SW480 (cell line): ENCODE measurements at regions not wholly inside any gene's neighbourhood (a gene's known extent, or its start where the extent isn't known, plus 50 kb on each side); places are given as distances from the start of the nearest gene placed in this dataset.
"Not testable (repeated sequence)": the region's sequence is repeated elsewhere in the genome, so short reads cannot be mapped to it uniquely, and the experiment has no call there.

Source experiments
- DNase-seq: peaks from one replicate; pipeline ENCODE4 v3.0.0-alpha.2; 2016; ENCODE audit warnings: low spot score

DNA sequence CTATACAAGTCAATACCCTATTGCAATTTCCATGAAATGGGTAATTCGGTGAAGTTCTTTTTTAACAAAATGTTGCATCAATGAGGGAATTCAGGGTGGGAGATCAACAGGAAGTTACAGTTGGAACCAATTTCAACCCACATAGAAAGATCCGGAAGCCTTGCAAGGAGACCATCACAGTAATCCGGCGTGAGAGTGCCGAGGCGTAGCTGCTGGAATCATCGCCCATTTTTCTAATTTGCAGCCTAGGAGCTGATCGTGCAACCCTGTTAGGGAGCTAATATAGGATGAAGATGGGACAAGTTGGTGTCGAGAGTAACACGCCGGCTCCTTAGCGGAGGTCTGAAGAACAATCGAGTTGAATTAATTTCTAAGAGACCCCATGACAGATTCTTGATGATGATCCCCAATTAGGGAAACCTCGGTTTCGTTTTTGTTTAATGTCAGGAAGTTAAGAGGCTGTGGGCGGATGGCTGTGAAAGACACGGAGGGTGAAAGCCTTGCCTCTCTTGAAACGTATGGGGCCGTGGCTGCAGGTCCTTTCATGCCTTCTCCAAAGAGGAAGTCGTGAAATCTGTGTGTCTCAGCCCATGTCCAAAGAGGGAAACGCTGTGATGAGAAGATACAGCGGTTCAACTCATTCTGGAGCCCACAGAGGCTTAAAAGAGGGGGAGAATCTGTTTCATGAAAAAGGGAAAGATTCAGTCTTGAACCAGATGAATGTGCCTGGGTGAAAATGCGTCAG, 51.2 kb upstream of the CARD11 start:
- DNase-seq = no peak

DNA sequence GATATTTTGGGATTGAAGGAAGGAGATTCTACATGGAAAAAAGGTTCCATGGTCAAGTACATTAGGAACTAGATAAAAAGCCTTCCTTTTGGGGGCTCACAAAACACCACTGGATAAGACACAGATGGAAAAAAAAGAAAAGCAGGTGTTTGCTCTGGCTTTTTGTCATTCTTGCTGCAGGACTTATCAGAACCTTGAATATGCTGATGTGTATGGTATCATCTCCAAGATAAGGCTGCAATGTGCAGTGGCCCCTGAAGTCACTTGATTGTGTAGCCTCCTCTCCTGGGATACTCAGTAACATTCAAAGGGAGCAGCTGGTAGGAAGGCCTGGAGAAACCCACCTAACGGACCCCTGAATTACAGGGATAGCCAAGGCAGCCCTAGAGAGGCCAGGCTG, 54.1 kb upstream of the CARD11 start:
- DNase-seq = no peak

DNA sequence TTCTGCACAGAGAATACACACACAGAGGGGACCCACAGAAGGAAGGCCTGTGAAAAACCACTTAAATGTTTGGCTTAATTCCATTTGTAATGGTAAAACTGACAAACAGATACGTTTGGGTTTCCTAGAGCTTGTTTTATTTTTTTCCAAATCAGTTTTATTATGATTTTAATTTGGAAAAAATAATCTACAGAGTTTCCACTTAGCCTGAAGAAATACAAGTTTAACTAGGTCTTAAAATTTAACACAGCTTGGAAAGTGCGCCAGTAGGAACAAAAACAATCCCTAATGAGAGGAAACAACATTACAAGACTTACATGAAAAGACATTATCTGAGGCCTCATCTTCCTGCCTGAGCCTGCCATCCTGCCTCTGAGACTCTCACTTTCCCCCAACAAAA, 58.5 kb upstream of the CARD11 start:
- no peak for DNase-seq

DNA sequence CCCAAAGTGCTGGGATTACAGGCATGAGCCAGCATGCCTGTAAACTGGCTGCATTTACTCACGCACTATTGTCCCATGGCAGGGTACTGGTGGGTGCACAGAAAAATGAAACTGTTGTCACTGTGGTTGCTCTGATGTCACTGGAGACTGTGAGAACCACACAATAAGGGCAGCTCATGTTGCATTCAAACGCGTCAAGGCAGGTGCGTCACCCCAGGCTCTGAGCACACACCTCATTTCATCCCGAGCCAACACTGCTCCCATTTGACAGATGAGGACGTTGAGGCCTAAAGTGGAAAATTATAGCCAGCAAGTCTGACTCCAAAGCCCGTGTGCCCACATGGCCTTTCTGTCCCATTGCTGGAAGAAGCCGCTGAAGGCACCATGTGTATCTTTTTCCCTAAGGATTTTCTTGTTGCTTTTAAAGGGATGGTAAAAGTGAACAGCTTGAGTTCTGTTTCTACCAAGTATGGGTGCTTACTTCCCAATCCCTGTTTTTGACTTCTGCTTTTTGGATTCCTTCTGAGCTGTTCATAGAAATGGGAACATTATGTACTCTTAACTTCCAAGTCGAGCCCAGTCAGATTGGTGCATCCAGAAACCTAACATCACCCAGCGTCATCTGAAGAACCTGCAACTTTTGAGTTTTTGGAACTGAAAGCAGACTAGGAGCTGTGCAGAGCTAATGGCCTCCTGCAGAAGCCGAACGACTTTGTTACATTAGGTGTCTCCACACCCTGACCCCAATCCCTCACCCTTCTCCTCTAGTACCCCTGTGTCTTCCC, 60.1 kb upstream of the CARD11 start:
- no peak for DNase-seq

DNA sequence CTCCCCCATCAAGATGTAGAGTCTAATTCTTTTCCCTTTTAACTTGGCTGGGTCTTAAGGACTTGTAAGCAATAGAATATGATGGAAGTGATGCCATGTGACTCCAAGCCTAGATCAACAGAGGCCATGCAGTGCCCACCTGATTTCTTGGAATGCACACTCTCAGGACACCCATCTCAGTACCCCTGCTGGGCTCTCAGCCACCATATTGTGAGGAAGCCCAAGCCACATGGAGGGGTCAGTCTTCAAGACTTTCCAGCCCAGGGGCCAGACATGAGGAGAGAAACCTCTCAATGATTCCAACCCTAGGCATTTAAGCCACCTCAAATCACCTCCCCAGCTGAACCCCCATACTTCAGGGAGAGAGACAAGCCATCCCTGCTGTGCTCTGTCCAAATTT, 62.2 kb upstream of the CARD11 start:
- DNase-seq = no peak

DNA sequence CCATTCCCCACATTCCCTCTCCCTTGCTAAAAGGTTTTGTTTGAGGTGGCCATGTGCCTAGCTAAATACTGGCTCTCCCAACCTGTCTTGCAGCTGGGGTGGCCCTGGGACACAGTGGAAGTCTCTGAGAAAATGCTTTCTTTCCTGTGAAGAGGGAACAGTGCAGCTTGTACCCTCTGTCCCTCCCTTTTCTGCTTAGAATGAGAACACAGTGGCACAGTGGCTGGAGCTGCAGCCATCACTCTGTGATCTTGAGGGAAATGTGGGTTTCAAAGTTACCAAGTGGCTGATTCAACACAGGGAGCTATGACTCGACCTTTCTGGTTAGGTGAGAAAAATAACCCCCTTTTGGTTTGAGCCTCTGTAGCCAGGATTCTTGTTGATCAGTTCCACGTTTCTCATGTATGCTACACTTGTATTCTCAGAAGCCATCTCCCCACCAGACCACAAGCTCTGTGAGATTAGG, 62.7 kb upstream of the CARD11 start:
- no peak for DNase-seq

DNA sequence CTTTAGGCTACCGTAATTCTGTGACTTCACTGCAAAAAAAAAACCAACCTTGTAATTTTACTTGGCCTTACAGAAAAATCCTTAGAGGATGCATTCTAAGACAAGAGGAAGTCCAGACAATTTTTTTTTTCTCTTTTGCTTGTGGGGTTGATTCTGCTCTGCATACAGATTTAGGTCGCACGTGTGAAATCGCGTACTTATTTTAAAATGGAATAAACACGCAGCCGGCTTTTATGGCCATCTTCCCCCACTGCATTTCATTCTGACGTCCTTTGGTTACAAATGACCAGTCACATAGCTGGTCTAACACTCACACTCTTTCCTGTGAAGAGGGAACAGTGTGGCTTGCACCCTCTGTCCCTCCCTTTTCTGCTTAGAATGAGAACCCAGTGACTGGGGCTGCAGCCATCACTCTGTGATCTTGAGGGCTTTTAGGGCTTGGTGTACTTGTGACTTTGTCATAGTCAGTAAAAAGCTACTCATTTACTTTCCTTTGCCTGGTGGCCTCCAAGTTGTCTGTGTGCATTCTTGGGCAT, 63.6 kb upstream of the CARD11 start:
- DNase-seq = no peak

DNA sequence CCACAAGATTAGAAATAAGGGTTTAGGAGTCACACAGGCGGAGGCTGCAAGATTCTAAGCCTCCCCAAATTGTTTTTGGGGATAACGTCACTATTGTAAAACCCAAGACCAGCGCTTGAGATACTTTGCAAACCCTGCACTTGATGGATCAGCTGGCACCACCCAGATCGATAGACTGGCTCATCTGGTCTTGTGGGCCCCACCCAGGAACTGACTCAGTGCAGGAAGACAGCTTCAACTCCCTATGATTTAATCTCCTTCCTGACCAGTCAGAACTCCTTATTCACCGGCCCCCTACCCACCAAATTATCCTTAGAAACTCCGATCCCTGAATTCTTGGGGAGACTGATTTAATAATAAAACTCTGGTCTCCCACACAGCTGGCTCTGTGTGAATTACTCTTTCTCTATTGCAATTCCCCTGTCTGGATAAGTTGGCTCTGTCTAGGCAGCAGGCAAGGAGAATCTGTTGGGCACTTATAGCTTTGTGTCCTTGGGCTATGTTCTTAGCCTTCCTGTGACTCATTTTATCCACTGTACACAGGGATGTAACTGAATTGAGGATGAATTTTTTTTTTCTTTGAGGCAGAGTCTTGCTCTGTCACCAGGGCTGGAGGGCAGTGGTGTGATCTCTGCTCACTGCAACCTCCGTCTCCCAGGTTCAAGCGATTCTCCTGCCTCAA, 64.4 kb upstream of the CARD11 start:
- no peak for DNase-seq

DNA sequence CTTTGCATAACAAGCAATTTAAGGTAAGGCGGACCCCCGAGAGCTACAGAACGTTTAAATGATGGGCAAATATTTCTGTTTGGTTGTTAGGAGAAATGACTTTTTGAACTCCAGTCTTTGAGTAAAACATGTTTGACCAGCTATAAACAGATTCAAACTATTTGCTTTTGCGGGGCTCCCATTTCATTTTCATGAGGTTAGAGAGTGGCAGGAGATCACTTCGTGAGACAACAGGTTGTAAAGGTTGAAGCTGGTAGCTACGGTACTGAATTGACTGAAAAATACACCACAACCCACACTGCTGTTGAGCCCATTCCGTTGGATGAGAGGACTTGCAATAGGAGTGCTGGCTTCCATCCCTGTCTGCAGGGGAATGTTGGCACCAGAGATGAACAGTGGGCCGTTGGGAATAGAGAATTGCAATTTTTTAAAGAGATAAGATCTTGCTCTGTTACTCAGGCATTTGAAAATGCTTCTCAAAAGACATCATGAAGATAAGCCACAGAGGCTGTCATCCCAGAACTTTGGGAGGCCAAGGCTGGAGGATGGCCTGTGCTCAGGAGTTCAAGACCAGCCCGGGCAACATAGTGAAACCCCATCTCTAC, 65.7 kb upstream of the CARD11 start:
- no peak for DNase-seq

DNA sequence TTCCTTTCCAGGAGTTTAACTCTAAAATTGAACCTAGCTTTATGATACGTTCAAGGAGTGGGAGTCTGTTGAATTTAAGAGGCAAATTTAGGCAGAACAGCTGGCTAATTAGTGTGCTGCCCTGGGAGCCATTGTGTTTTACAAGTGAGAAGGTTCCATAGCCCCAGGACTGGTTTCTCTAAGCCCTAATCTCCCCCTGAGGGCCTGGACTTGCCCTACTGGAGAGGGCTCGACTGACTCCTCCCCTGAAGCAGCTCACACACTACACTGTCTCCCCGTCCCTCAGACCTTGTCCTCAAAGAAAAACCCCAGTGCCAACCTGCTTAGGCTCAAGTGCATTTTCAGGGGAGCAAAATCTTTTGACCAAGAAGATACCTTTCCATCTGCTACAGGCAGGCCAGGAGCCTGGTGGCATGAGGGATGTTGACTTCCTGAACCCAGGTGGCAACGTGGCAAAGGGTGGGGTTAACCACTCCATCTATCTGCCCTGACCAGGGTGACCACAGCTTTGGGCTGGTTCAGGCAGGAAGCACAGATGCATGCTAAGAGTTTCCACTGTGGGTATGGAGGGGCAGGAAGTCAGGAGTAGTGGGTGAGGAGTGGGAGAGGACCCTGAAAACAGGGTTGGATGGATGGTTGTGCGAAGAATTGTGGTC, 68.9 kb upstream of the CARD11 start:
- peak; percentile 34 for DNase-seq

DNA sequence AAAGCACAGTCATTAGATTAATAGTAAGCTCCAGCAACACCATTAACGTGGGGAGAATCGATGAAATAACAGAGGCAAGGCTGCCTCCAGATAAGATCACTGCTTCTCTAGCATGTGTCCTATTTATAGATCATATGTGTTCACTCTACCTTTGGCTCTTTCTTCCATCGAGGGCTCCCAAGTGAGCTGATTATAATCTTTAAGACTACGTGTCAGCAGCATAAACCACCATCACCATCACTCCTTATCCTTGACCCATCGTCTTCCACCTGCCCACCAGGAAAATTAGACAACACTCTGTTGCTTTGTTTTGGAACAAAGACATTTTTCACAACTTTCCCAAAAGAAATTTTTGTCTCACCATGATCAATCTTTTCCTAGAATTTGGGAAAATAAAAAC, 71.2 kb upstream of the CARD11 start:
- no peak for DNase-seq

DNA sequence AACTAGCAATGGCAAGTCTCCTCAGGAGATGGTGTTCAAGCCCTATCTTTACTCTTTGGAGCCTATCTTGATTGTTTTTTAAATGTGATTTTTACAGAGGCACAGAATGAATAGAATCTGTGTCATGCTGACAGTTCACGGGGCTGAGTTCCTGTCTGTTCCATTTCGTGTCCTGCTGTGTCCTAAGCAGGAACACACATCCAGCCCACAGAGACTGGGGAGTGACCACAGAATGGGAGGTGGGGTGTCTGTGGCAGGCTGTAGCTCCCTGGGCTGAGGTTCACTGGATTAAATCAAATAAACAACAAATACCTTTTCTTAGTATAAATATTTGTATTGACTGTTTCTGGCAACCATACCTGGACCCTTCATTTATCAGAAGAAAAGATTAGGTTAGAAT, 73.4 kb upstream of the CARD11 start:
- DNase-seq = no peak

DNA sequence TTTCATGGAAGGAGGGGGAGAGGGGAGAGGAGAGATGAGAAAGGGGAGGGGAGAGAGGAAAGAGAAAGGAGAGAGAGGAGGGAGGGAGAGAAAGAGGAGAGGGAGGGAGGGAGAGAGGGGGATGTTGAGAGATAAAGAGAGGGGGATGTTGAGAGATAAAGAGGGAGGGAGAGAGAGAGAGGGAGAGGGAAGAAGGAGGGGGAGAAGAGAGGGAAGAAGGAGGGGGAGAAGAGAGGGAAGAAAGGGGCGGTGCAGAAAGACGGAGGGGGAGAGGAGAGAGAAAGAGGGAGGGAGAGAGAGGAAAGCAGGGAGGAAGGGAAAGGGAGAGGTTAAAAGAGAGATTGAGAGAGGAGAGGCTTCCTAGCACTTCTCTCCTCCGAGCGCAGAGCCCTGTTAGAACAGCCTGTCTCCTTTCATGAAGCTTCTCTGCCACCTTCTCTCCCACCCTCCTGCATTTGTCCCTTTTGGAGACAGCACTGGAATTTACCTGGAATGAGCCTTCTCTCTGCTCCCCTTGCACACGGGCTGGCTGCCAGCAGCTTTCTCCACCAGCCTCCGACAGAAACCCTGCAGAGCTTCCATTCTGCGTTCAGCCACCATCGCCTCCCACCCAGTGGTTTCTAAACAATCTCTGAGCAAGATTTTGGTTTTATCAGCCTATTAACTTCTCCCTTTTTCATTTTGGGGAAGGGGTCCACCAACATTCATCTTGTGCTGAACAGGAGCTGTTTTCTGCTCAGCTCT, 74.0 kb upstream of the CARD11 start:
- no peak for DNase-seq

DNA sequence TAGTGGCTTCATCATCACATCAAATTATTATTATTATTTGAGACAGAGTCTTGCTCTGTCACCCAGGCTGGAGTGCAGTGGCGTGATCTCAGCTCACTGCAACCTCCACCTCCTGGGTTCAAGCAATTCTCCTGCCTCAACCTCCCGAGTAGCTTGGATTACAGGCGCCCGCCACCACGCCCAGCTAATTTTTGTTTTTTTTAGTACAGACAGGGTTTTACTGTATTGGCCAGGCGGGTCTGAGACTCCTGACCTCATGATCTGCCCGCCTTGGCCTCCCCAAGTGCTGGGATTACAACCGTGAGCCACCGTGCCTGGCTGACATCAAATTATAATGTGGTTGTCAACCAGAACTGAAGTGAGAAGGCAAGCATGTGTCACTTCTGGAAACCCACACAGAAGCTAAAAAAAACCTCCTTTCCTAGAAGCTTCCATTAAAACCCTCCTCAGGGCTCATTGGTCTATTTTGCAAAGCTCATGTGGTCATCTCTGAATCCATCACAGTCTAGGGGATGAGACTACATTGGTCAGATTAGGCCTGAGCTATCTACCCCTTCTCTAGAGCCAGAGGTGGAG, 75.8 kb upstream of the CARD11 start:
- DNase-seq = not testable (repeated sequence)

DNA sequence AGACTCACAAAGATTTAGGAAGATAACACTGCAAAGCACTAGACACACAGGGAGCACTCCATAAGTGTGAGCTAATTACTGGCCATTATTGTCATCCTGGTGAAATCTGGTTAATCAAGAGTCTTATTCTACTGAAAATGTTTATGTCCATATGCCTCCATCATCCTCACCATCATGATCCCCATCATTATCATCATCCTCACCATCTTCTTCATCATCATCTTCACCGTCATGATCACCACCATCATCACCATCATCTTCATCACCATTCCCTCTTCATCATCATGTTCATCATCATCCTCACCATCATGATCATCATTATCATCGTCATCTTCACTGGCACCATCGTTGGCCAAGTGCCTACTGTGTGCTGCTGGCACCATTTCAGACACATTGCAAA, 76.3 kb upstream of the CARD11 start:
- DNase-seq = no peak

DNA sequence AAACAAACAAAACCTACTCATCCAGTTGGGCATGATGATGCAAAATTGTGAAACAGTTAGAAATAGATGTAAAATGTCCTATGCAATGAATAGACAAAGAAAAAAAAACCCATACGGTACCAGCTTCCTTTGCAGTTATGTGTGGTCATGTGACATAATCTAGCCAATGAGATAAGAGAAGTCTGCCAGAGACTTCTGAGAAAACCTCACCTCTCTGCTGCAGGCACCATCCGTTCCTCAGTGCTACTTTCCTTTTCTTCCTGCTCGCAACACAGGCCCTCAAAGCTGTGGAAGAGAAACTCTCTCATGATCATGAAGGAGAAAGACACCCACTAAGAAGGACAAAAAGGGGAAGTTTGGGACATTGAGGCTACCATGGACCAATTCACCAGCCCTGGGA, 76.8 kb upstream of the CARD11 start:
- DNase-seq = no peak

DNA sequence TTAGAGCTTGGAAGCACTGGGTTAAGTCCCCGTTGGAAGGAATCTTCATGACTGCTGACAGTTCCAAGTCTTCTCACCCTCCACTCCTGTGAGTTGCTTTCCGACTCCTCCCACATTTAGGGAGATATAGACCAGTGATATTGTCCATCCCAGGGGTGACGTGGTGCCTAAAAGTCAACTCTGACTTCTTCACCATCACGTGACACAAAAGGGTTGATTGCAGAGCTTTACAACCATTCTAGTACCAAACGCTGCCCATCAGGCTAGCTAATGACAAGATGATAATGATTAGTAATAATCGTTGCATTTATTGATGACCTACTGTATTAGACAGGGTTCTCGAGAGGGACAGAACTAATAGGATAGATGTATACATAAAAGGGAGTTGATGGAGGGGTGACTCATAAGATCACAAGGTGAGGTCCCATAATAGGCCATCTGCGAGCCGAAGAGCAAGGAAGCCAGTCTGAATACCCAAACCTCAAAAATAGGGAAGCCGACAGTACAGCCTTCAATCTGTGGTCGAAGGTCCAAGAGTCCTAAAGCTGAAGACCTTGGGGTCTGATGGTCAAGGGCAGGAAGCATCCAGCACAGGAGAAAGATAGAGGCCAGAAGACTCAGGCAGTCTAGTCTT, 85.3 kb upstream of the CARD11 start:
- peak; percentile 31 for DNase-seq

DNA sequence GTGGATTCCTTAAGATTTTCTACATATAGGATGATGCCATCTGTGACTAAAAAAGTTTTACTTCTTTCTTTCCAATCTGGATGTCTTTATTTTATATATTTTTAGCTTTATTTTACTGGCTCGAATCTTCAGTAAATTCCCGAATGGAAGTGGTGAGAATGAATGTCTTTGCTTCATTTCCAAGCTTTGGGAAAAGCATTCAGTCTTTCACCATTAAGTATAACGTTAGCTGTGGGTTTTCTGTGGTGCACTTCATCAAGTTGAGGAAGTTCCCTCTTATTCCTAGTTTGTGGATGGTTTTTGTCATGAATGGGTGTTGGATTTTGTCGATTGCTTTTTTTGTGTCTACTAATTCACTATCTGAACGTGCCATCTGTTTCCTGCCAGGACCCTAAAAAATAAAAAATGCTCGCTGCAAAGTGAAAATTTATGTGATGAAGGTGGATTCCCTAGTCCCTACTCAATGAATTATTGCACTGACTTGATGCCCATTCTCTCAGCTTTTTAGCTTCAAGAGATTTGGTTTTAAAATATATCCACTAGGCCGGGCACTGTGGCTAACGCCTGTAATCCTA, 90.2 kb upstream of the CARD11 start:
- DNase-seq = no peak

DNA sequence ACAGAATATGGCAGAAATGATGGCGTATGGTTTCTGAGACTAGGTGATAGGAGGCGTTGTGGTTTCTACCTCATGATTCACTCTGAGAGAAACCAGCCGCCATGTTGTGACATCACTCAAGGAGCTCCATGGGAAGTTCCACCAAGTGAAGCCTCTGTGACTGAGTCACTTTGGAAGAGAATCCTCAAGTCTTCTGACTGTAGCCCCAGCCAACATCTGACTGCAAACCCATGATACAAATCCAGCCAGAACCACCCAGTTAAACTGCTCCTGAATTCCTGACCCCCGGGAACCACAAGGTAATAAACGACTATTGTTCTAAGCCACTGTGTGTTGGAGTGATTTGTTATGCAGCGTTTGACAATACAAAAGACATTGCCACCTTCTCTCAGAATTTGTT, 91.1 kb upstream of the CARD11 start:
- DNase-seq = no peak

DNA sequence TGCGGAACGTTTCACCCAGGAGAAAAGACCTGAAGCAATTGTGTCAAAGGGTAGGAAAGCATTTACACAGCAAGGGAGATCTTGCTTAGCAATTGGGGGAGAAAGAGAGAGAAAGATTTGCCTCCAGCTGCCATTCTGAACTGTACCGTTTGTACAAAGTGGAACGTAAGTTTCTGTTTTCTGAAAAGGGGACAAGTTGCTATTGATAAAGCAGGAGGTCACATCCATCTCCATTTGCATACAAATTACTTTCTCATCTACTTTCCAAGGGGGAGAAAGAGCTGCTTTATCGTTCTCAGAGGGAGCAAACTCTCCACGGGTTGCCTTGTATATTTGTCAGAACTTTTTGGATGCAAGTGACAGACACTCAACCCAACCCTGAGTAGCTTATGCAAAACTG, 92.0 kb upstream of the CARD11 start:
- DNase-seq = no peak
